GM12875 (cell line): ENCODE measurements at regions not wholly inside any gene's neighbourhood (a gene's known extent, or its start where the extent isn't known, plus 50 kb on each side); places are given as distances from the start of the nearest gene placed in this dataset.

Experiments used
- H3K4me3 ChIP-seq: one replicate; pipeline ENCODE4 v1.5.1; 2011; ENCODE audit warnings: low read depth, low read length, control low read depth
- TF ChIP-seq, protein P1 (sequence below): IDR thresholded peaks from 2 replicates; pipeline ENCODE4 v1.5.1; 2011; ENCODE audit warnings: low read depth, mild to moderate bottlenecking, control low read depth, inconsistent platforms, low read length, moderate library complexity, borderline replicate concordance; ENCODE audit not compliant: insufficient read depth

DNA sequence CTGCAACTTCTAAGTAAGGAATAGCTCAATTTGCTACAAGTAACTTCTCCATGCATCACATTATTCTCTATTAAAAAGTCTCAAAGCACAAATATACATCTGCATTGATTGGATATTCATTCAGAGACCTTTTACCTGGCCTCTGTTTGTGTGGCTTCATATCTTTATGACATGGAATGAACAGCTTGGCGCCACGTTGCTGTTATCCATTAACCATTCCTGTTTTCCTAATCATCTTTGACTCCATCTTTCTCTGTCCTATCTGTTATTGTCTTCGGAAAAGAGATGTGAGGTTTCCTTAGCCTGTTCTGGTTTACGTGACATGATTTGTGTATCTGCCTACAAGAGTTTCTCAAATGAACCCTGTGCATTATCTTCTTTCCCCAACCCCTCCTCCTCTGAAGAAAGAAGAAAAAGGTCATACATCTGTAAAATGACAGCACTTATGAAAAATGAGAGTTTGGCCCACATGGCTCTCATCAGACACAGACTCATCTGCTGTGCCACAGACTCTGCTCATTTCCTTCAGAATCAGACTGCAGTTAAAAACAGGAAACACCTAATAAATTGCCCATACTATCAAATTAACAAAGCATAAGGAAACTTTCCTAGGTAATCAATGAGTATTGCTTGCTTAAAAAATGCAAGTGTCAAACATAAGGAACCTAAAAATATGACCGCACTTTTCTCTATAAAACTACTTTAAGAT lies 347.6 kb upstream of the FAM241A start:
- no peak overlapping the region for H3K4me3 ChIP-seq
- TF ChIP-seq, protein P1, sequence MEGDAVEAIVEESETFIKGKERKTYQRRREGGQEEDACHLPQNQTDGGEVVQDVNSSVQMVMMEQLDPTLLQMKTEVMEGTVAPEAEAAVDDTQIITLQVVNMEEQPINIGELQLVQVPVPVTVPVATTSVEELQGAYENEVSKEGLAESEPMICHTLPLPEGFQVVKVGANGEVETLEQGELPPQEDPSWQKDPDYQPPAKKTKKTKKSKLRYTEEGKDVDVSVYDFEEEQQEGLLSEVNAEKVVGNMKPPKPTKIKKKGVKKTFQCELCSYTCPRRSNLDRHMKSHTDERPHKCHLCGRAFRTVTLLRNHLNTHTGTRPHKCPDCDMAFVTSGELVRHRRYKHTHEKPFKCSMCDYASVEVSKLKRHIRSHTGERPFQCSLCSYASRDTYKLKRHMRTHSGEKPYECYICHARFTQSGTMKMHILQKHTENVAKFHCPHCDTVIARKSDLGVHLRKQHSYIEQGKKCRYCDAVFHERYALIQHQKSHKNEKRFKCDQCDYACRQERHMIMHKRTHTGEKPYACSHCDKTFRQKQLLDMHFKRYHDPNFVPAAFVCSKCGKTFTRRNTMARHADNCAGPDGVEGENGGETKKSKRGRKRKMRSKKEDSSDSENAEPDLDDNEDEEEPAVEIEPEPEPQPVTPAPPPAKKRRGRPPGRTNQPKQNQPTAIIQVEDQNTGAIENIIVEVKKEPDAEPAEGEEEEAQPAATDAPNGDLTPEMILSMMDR: no peak

DNA sequence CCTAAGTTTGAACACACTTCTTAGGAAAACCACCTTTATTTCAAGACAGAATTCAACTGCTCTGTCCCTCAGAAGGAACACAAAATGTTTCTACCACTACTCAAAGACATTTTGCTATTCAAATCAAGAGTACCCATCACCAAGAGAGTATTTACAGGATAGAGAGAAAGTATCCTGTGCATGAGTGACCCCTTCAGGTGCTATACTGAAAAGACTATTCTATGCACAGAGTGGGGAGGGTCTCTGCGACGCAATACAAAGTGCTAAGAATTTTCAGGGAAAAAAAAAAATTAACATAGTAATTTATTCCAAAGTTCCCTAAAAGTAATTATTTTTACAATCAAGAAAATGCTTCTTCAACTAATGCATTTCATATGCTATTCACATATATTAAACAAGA lies 346.4 kb upstream of the FAM241A start:
- no peak overlapping the region for H3K4me3 ChIP-seq
- TF ChIP-seq, protein P1: no peak

DNA sequence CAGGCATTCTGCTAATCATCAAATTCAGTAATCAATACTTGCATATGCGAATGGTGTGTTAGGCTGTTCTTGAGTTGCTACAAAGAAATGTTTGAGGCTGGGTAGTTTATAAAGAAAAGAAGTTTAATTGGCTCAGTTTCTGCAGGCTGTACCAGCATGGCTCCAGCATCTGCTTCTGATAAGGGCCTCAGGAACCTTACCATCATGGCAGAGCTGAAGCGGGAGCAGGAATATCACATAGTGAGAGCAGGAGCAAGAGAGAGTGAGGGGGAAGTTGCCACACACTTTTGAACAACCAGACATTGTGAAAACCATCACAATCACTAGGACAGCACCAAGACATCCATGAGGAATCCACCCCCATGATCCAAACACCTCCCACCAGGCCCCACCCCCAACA lies 344.7 kb upstream of the FAM241A start:
- no peak overlapping the region for H3K4me3 ChIP-seq
- TF ChIP-seq, protein P1: no peak

DNA sequence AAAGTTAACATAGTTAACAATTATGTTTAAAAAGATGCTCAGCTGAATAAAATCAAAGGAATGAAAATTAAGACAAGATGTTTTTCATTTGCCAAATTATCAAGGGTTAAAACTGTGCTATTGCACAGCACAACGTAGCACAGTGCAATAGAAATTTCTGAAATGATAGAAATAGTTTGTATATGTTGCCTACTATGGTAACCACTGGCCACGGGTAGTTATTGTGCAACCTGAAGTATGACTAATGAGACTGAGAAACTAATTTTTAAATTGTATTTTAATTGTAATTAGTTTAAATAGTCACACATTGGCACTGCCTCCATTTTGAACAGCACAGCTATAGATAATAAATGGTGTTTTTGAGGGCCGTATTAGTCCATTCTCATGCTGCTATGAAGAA lies 343.1 kb upstream of the FAM241A start:
- TF ChIP-seq, protein P1: no peak

DNA sequence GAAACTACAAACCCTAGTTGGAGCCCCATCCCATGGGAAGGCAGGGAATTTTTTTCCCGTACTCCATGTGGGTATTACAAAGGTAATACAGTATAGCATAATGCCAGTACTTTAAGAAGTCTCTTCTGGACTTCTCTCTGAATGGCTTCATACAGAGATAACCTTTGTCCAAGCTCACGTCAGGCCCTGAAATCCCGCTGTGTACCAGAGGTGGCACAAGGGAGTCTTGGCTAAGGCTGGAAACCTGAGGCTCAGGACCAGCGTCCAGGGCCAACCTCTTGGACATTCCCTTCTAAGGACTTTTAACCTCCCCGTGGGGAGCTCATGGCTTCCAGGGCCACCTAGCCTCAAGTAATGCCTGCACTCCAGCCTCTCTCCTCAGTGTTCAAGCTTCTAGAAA lies 338.9 kb upstream of the FAM241A start:
- H3K4me3 ChIP-seq: no peak overlapping the region

More for the DNA sequence above, 343.1 kb upstream of the FAM241A start:
- no peak overlapping the region for H3K4me3 ChIP-seq

DNA sequence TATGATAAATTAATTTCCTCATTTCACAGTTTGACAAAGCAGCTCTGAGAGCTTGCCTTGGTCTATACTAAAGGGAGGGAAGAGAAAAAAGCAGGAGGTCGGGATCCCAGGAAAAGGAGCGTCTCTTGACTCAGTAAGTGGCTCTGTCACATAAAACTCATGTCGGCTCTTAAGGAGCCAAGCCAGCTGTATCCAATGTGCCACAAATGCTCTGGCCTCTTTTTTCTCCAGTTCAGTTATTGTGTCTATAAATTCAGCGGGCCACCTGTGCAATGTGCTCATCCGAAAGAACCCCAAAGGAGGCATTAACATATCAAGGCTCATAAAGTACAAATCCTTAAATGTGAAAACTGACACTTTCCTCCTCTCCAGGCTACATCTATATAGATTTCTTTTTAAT lies 337.7 kb upstream of the FAM241A start:
- TF ChIP-seq, protein P1: no peak
- H3K4me3 ChIP-seq: no peak overlapping the region

More for the DNA sequence above, 338.9 kb upstream of the FAM241A start:
- TF ChIP-seq, protein P1: peak; percentile 27; the same call in 1 of the 2 replicates

DNA sequence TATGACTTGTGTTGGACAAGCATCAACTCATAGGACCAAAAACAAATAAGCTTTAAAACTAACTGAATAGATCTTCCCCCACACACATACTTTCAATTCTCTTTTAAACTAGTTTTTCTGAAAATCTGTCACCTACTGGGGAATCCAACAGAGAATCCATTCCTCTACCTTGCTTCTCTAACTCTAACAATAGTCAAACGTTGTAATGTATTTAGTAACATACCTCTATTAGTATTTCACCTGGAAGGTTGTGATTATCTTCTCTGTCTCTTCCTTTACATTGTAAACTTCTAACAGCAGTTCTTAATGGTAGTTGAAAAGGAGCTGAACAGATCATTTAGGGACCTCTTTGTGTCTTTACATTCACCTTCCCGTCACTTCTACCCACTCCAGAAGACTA lies 337.1 kb upstream of the FAM241A start:
- H3K4me3 ChIP-seq: no peak overlapping the region
- TF ChIP-seq, protein P1: no peak
